AG09309 (cell line): ENCODE measurements at regions not wholly inside any gene's neighbourhood (a gene's known extent, or its start where the extent isn't known, plus 50 kb on each side); places are given as distances from the start of the nearest gene placed in this dataset.

Experiments used
- DNase-seq: peaks from one replicate; pipeline ENCODE4 v3.0.0-alpha.2; 2010; ENCODE audit warnings: low read depth
- H3K4me3 ChIP-seq: 2 replicates; pipeline ENCODE4 v1.5.1; 2011; ENCODE audit warnings: mild to moderate bottlenecking, low read depth, low read length, moderate library complexity; ENCODE audit not compliant: control insufficient read depth
- TF ChIP-seq, protein P1 (sequence below): IDR thresholded peaks from 2 replicates; pipeline ENCODE4 v1.5.1; 2011; ENCODE audit warnings: mild to moderate bottlenecking, low read depth, low read length, inconsistent platforms; ENCODE audit not compliant: insufficient read depth, control insufficient read depth; ENCODE audit errors: missing control alignments

GRCh38 chrX:109934935-109935334 lies 68.0 kb upstream of the TMEM164 start:
- no peak overlapping the region for H3K4me3 ChIP-seq
- TF ChIP-seq, protein P1, sequence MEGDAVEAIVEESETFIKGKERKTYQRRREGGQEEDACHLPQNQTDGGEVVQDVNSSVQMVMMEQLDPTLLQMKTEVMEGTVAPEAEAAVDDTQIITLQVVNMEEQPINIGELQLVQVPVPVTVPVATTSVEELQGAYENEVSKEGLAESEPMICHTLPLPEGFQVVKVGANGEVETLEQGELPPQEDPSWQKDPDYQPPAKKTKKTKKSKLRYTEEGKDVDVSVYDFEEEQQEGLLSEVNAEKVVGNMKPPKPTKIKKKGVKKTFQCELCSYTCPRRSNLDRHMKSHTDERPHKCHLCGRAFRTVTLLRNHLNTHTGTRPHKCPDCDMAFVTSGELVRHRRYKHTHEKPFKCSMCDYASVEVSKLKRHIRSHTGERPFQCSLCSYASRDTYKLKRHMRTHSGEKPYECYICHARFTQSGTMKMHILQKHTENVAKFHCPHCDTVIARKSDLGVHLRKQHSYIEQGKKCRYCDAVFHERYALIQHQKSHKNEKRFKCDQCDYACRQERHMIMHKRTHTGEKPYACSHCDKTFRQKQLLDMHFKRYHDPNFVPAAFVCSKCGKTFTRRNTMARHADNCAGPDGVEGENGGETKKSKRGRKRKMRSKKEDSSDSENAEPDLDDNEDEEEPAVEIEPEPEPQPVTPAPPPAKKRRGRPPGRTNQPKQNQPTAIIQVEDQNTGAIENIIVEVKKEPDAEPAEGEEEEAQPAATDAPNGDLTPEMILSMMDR: no peak
- no peak for DNase-seq

DNA sequence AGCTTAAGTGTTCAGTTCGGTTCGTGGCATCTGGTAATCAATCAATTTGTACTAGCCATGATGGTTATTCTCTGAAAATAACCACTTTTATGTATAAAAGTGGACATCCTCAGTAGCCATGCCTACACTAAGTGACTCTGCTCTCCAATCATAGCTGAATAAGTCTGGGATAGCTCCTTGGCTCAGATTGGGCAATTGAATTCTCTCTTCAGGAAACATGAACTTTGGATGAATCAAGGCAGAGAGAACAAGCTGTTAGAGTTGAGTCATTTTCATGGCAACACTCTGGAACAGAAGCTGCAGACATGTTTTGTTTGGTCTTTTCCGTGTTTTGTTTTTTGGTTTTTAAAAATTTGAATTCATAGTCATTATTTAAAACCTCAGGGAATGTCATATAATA lies 66.8 kb upstream of the TMEM164 start:
- H3K4me3 ChIP-seq: no peak overlapping the region
- TF ChIP-seq, protein P1: no peak
- DNase-seq: peak; percentile 16

DNA sequence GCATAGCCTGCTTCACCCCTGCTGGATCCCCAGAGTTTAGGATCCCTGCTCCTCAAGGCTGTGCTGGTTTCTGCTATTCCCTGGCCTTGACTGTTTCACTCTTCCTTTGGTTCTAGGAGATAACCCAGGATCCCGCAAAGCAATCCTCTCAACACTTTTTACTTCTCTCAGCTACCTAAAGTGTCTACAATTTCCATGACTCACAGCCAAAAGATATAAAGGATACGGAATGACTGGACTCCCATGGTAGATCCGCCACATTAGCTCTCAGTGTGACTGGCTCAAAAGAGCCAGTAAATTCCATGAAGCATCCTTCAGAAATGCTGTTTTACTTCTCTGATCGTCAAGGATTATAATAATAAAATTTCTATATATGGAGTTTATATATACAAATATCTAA lies 66.3 kb upstream of the TMEM164 start:
- DNase-seq: no peak
- TF ChIP-seq, protein P1: no peak
- H3K4me3 ChIP-seq: no peak overlapping the region

- no peak for DNase-seq
These were observed 63.4 kb upstream of the TMEM164 start for GRCh38 chrX:109939498-109939897.

GRCh38 chrX:109940411-109940810 lies 62.5 kb upstream of the TMEM164 start:
- no peak for DNase-seq
- TF ChIP-seq, protein P1: no peak
- no peak overlapping the region for H3K4me3 ChIP-seq

More at GRCh38 chrX:109939498-109939897, 63.4 kb upstream of the TMEM164 start:
- no peak overlapping the region for H3K4me3 ChIP-seq
- TF ChIP-seq, protein P1: no peak

DNA sequence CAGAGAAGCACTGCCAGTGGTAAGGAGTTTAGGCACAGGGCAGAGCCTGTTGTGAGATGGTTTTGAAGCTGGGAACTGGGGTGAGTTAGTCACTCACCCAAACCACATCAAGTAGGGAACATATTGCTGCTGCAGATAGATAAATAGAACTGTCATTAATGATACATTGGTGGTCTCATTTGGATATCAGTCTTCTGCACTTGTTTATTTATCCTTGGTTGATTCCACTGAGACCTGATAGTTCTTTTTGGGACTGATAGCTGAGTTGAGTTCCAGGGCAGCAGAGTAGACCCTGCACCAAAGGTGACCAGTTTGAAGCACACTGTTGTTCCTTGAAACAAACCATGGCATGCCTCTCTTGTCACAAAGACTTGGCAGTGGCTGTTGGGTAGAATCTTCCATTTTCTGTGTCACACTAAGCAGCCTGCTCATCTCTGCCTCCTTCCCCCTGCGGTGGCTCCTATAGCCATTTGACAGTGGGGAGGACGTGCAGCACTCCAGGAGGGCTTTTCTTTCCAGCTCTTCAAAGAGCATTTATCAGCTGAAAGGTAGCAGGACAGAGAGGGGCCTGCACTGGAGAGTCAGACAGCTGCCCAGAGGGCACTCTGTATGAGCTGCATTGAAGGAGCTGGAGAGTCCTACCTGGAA lies 59.7 kb upstream of the TMEM164 start:
- TF ChIP-seq, protein P1: no peak
- H3K4me3 ChIP-seq: no peak overlapping the region
- DNase-seq: no peak
